Neural crest cell (in vitro differentiated cells): ENCODE measurements at regions not wholly inside any gene's neighbourhood (a gene's known extent, or its start where the extent isn't known, plus 50 kb on each side); places are given as distances from the start of the nearest gene placed in this dataset.

ENCODE experiments used
- DNase-seq: peaks from one replicate; pipeline ENCODE4 v3.0.0; 2021; ENCODE audit warnings: low read depth, mixed read lengths, low spot score
- H3K27ac Mint-ChIP-seq: one replicate; pipeline ENCODE4 v1.8.0; 2021; ENCODE audit warnings: mild to moderate bottlenecking, mixed read lengths; ENCODE audit not compliant: unreplicated experiment
- H3K27me3 Mint-ChIP-seq: 2 replicates; pipeline ENCODE4 v1.8.0; 2021; ENCODE audit warnings: low read depth, mild to moderate bottlenecking, mixed read lengths
- H3K36me3 Mint-ChIP-seq: 2 replicates; pipeline ENCODE4 v1.8.0; 2021; ENCODE audit warnings: low read depth, mild to moderate bottlenecking, mixed read lengths
- H3K4me1 Mint-ChIP-seq: 2 replicates; pipeline ENCODE4 v1.8.0; 2021; ENCODE audit warnings: mixed read lengths
- H3K4me3 Mint-ChIP-seq: one replicate; pipeline ENCODE4 v1.8.0; 2021; ENCODE audit warnings: mild to moderate bottlenecking, mixed read lengths
- H3K9me3 Mint-ChIP-seq: 2 replicates; pipeline ENCODE4 v1.8.0; 2021; ENCODE audit warnings: mixed read lengths
- TF ChIP-seq, protein P1 (sequence below): fragments of 200-600 bp; sonication (generic); conservative IDR thresholded peaks from 2 replicates; pipeline ENCODE4 v1.5.0; 2021; ENCODE audit warnings: antibody characterized with exemption, mild to moderate bottlenecking

- TF ChIP-seq, protein P1, sequence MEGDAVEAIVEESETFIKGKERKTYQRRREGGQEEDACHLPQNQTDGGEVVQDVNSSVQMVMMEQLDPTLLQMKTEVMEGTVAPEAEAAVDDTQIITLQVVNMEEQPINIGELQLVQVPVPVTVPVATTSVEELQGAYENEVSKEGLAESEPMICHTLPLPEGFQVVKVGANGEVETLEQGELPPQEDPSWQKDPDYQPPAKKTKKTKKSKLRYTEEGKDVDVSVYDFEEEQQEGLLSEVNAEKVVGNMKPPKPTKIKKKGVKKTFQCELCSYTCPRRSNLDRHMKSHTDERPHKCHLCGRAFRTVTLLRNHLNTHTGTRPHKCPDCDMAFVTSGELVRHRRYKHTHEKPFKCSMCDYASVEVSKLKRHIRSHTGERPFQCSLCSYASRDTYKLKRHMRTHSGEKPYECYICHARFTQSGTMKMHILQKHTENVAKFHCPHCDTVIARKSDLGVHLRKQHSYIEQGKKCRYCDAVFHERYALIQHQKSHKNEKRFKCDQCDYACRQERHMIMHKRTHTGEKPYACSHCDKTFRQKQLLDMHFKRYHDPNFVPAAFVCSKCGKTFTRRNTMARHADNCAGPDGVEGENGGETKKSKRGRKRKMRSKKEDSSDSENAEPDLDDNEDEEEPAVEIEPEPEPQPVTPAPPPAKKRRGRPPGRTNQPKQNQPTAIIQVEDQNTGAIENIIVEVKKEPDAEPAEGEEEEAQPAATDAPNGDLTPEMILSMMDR: no peak
- Mint-ChIP-seq H3K9me3 (peaks cover 9% of the 10 kb centered on the region), H3K27ac (no peak overlapping the region), H3K4me3 (no peak overlapping the region), H3K4me1 (no peaks in the 10 kb centered on the region), H3K27me3 (peaks cover 31% of the 10 kb centered on the region), H3K36me3 (peaks cover 6% of the 10 kb centered on the region)
- DNase-seq: no peak
Observed at GRCh38 chr16:9351440-9351839, 260.0 kb downstream of the HAPSTR1 start.

- TF ChIP-seq, protein P1: no peak
- H3K4me1 Mint-ChIP-seq: no peaks in the 10 kb centered on the region
- H3K27ac Mint-ChIP-seq: no peak overlapping the region
- no peak for DNase-seq
- peaks cover 9% of the 10 kb centered on the region for H3K9me3 Mint-ChIP-seq
- peaks cover 34% of the 10 kb centered on the region for H3K27me3 Mint-ChIP-seq
- no peak overlapping the region for H3K4me3 Mint-ChIP-seq
- H3K36me3 Mint-ChIP-seq: peaks cover 6% of the 10 kb centered on the region
Observed at GRCh38 chr16:9351841-9352434, 260.5 kb downstream of the HAPSTR1 start.

GRCh38 chr16:9357829-9358228 is 266.4 kb downstream of the HAPSTR1 start:
- Mint-ChIP-seq H3K27me3 (peaks cover 26% of the 10 kb centered on the region), H3K27ac (no peak overlapping the region), H3K4me3 (no peak overlapping the region), H3K4me1 (no peaks in the 10 kb centered on the region), H3K36me3 (peaks cover 3% of the 10 kb centered on the region), H3K9me3 (peaks cover 2% of the 10 kb centered on the region)
- TF ChIP-seq, protein P1: no peak
- DNase-seq: no peak

DNA sequence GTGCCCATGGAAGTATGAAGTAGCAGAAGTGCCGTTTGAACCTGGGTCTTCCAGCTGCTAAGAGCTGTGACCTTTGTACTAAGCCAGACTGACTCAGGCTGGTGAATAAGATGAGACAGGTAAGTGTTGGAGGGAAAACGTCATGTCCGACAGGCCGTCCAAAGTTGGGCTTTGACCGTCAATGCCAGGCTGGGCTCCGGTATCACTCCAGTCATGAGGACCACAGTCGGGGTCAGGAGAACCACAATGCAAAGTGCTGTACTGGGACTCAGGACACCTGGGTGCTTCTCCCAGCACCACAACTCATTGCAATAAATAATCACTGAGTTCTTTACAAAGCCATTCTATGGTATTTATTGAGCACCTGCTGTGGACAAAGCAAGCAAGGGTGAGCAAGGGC is 268.6 kb downstream of the HAPSTR1 start:
- TF ChIP-seq, protein P1: no peak
- H3K27me3 Mint-ChIP-seq: peaks cover 17% of the 10 kb centered on the region
- DNase-seq: no peak
- H3K36me3 Mint-ChIP-seq: peaks cover 3% of the 10 kb centered on the region
- no peak overlapping the region for H3K4me3 Mint-ChIP-seq
- H3K9me3 Mint-ChIP-seq: peaks cover 2% of the 10 kb centered on the region
- no peak overlapping the region for H3K27ac Mint-ChIP-seq
- no peaks in the 10 kb centered on the region for H3K4me1 Mint-ChIP-seq

- Mint-ChIP-seq H3K4me3 (no peak overlapping the region), H3K9me3 (no peaks in the 10 kb centered on the region), H3K27ac (no peak overlapping the region), H3K36me3 (peaks cover 3% of the 10 kb centered on the region), H3K4me1 (no peaks in the 10 kb centered on the region), H3K27me3 (peaks cover 8% of the 10 kb centered on the region)
- TF ChIP-seq, protein P1: no peak
- DNase-seq: no peak
Observed at GRCh38 chr16:9362050-9362449, 270.6 kb downstream of the HAPSTR1 start.
